22Rv1 (cell line): ENCODE measurements at regions not wholly inside any gene's neighbourhood (a gene's known extent, or its start where the extent isn't known, plus 50 kb on each side); places are given as distances from the start of the nearest gene placed in this dataset.

ENCODE experiments used
- ZFX ChIP-seq: fragments of 450-650 bp; IDR thresholded peaks from 2 replicates; pipeline ENCODE4 v1.6.1; 2017; ENCODE audit warnings: antibody characterized with exemption, borderline replicate concordance
- TF ChIP-seq, protein P1 (sequence below): fragments of 450-650 bp; IDR thresholded peaks from 2 replicates; pipeline ENCODE4 v1.5.1; 2017; ENCODE audit warnings: mild to moderate bottlenecking

DNA sequence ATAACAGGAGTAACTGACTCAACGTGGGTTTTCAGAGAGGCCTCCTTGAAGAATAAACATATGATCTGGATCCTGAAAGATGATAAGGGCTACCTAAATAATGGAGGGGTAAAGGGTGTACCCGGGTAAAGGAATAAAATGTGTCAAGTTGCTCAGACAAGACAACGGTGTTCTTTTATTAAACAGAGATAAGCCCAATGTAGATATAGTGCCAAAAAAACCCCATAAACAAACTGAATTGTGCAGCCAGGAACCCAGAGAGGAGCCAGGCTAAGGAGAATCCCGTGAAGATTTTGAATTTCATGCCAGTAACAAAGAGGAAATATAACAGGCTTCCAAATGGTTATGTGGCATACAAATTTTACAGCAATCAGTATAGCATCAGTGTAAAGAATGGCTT, 618.2 kb downstream of the CPS1 start:
- TF ChIP-seq, protein P1, sequence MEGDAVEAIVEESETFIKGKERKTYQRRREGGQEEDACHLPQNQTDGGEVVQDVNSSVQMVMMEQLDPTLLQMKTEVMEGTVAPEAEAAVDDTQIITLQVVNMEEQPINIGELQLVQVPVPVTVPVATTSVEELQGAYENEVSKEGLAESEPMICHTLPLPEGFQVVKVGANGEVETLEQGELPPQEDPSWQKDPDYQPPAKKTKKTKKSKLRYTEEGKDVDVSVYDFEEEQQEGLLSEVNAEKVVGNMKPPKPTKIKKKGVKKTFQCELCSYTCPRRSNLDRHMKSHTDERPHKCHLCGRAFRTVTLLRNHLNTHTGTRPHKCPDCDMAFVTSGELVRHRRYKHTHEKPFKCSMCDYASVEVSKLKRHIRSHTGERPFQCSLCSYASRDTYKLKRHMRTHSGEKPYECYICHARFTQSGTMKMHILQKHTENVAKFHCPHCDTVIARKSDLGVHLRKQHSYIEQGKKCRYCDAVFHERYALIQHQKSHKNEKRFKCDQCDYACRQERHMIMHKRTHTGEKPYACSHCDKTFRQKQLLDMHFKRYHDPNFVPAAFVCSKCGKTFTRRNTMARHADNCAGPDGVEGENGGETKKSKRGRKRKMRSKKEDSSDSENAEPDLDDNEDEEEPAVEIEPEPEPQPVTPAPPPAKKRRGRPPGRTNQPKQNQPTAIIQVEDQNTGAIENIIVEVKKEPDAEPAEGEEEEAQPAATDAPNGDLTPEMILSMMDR: no peak
- no peak for TF ChIP-seq ZFX
